Caco-2 (cell line): ENCODE measurements at regions not wholly inside any gene's neighbourhood (a gene's known extent, or its start where the extent isn't known, plus 50 kb on each side); places are given as distances from the start of the nearest gene placed in this dataset.

Experiments used
- BruUV-seq: library from RNA; stranded (reverse); fragments of 400-500 nt; replicated peaks from 2 replicates; lab custom pipeline; 2021; lab: Mats Ljungman, UMichigan
- CTCF ChIA-PET: fragments of 300-600 bp; sonication (Branson Sonifier 250); formaldehyde crosslinking; loops from one replicate; lab custom pipeline; 2022; ENCODE audit warnings: antibody characterized with exemption; lab: Charles Lee
- POLR2A ChIA-PET: fragments of 300-600 bp; sonication (Branson Sonifier 250); formaldehyde crosslinking; loops from one replicate; lab custom pipeline; 2022; ENCODE audit warnings: antibody characterized with exemption; lab: Charles Lee
- DNase-seq, 2 experiments: peaks; one replicate each; pipeline versions ENCODE4 v3.0.0 to v3.0.0-alpha.2; 2020 to 2022
- H3K27me3 ChIP-seq: replicated peaks from 2 replicates; pipeline ENCODE4 v1.6.0; 2011; ENCODE audit warnings: low read length; ENCODE audit not compliant: control insufficient read depth, insufficient read depth
- H3K36me3 ChIP-seq: 2 replicates; pipeline ENCODE4 v1.5.1; 2011; ENCODE audit warnings: low read length; ENCODE audit not compliant: control insufficient read depth, insufficient read depth
- H3K4me1 ChIP-seq: fragments of 250-450 bp; sonication (Bioruptor Pico); 2 replicates; pipeline ENCODE4 v1.5.1; 2020; ENCODE audit warnings: mild to moderate bottlenecking
- H3K4me3 ChIP-seq: 2 replicates; pipeline ENCODE4 v1.5.1; 2011; ENCODE audit warnings: low read depth, mild to moderate bottlenecking, control low read depth, low read length
- H3K9me3 ChIP-seq: fragments of 250-450 bp; sonication (Bioruptor Pico); 2 replicates; pipeline ENCODE4 v1.5.1; 2020; ENCODE audit warnings: mild to moderate bottlenecking, moderate library complexity
- H3K27ac Mint-ChIP-seq: one replicate; pipeline ENCODE4 v1.8.0; 2022; ENCODE audit warnings: mixed read lengths; ENCODE audit not compliant: unreplicated experiment
- H3K27me3 Mint-ChIP-seq: one replicate; pipeline ENCODE4 v1.8.0; 2022; ENCODE audit warnings: mixed read lengths; ENCODE audit not compliant: insufficient read depth, unreplicated experiment
- H3K36me3 Mint-ChIP-seq: one replicate; pipeline ENCODE4 v1.8.0; 2022; ENCODE audit warnings: mild to moderate bottlenecking, mixed read lengths; ENCODE audit not compliant: insufficient read depth, unreplicated experiment
- H3K4me1 Mint-ChIP-seq: one replicate; pipeline ENCODE4 v1.8.0; 2022; ENCODE audit warnings: low read depth, mixed read lengths; ENCODE audit not compliant: unreplicated experiment
- H3K4me3 Mint-ChIP-seq: one replicate; pipeline ENCODE4 v1.8.0; 2022; ENCODE audit warnings: mild to moderate bottlenecking, moderate library complexity, mixed read lengths; ENCODE audit not compliant: unreplicated experiment
- H3K9me3 Mint-ChIP-seq: one replicate; pipeline ENCODE4 v1.8.0; 2022; ENCODE audit warnings: mixed read lengths; ENCODE audit not compliant: unreplicated experiment
- CTCF ChIP-seq, 2 experiments: fragments of 200-600 bp in 1 of 2; IDR thresholded peaks; 1 replicate in 1 of 2; 2 replicates in 1 of 2; pipeline versions ENCODE4 v1.5.1 to v1.8.0; 2011 to 2022; ENCODE audit warnings: antibody characterized with exemption in 1 of 2, control low read depth in 1 of 2, inconsistent platforms in 1 of 2, low read depth in 1 of 2, low read length in 1 of 2, mild to moderate bottlenecking in 1 of 2, moderate library complexity in 1 of 2; ENCODE audit not compliant: insufficient read depth in 1 of 2, severe bottlenecking in 1 of 2, unreplicated experiment in 1 of 2
- intact Hi-C: fragments of 100-400 bp; cut with micrococcal nuclease; formaldehyde crosslinking; loops from one replicate; pipeline ENCODE4 v1.10.0; 2022; ENCODE audit not compliant: unreplicated experiment

- Mint-ChIP-seq H3K4me3 (no peak overlapping the region), H3K27me3 (no peaks in the 10 kb centered on the region), H3K36me3 (no peaks in the 10 kb centered on the region), H3K9me3 (no peaks in the 10 kb centered on the region), H3K4me1 (no peaks in the 10 kb centered on the region), H3K27ac (no peak overlapping the region)
- intact Hi-C loops = no loop called here
- Histone ChIP-seq H3K27me3 (no peaks in the 10 kb centered on the region), H3K36me3 (no peaks in the 10 kb centered on the region), H3K4me1 (no peaks in the 10 kb centered on the region), H3K9me3 (no peaks in the 10 kb centered on the region), H3K4me3 (no peak overlapping the region)
- BruUV-seq = no TSS peak
- ChIA-PET POLR2A (no interaction called here), CTCF (no interaction called here)
- DNase-seq = no peak
- no peak for TF ChIP-seq CTCF (IDR thresholded peaks at IDR 0.05; ENCODE audit: insufficient read depth in 1 of 2, low read depth in 1 of 2, low read length in 1 of 2, severe bottlenecking in 1 of 2, unreplicated experiment in 1 of 2)
These were observed 115.0 kb downstream of the PJA1 start for GRCh38 chrX:69050051-69050765.

- H3K9me3 Mint-ChIP-seq = no peaks in the 10 kb centered on the region
- no peaks in the 10 kb centered on the region for H3K27me3 Mint-ChIP-seq
- no peaks in the 10 kb centered on the region for H3K27me3 ChIP-seq
- H3K36me3 Mint-ChIP-seq = no peaks in the 10 kb centered on the region
- H3K36me3 ChIP-seq = no peaks in the 10 kb centered on the region
- ChIA-PET CTCF (no interaction called here), POLR2A (no interaction called here)
- no peak for DNase-seq
- H3K4me1 ChIP-seq = no peaks in the 10 kb centered on the region
- H3K9me3 ChIP-seq = no peaks in the 10 kb centered on the region
- H3K27ac Mint-ChIP-seq = no peak overlapping the region
- no peaks in the 10 kb centered on the region for H3K4me1 Mint-ChIP-seq
- no peak overlapping the region for H3K4me3 Mint-ChIP-seq
- no TSS peak for BruUV-seq
- intact Hi-C loops = no loop called here
- H3K4me3 ChIP-seq = no peak overlapping the region
- TF ChIP-seq CTCF (IDR thresholded peaks at IDR 0.05; ENCODE audit: insufficient read depth in 1 of 2, low read depth in 1 of 2, low read length in 1 of 2, severe bottlenecking in 1 of 2, unreplicated experiment in 1 of 2) = no peak
These were observed 118.2 kb downstream of the PJA1 start for GRCh38 chrX:69046996-69047490.

- POLR2A ChIA-PET = interaction anchor here (1.3 kb wide), 1 partner anchor 217 kb away, joined by 3 read pairs; the partner anchor contains the start of gene EFNB1
- no peak for DNase-seq
- H3K27ac Mint-ChIP-seq = no peak overlapping the region
- Histone ChIP-seq H3K27me3 (no peaks in the 10 kb centered on the region), H3K9me3 (no peaks in the 10 kb centered on the region), H3K36me3 (no peaks in the 10 kb centered on the region), H3K4me3 (no peak overlapping the region), H3K4me1 (no peaks in the 10 kb centered on the region)
- no peaks in the 10 kb centered on the region for H3K27me3 Mint-ChIP-seq
- H3K9me3 Mint-ChIP-seq = no peaks in the 10 kb centered on the region
- CTCF ChIA-PET = no interaction called here
- intact Hi-C loops = no loop called here
- no peak overlapping the region for H3K4me3 Mint-ChIP-seq
- TF ChIP-seq CTCF (IDR thresholded peaks at IDR 0.05; ENCODE audit: insufficient read depth in 1 of 2, low read depth in 1 of 2, low read length in 1 of 2, severe bottlenecking in 1 of 2, unreplicated experiment in 1 of 2) = no peak
- no peaks in the 10 kb centered on the region for H3K36me3 Mint-ChIP-seq
- no TSS peak for BruUV-seq
- no peaks in the 10 kb centered on the region for H3K4me1 Mint-ChIP-seq
These were observed 119.5 kb downstream of the PJA1 start for GRCh38 chrX:69045616-69046345.
